HCT116 (cell line): ENCODE measurements at regions not wholly inside any gene's neighbourhood (a gene's known extent, or its start where the extent isn't known, plus 50 kb on each side); places are given as distances from the start of the nearest gene placed in this dataset.
A peak's percentile ranks its signal among the peaks of the same experiment; 100 is the strongest.

Experiments used
- ATAC-seq: fragments of 200-7000 bp; cut with Tn5 transposase; 2 replicates; pipeline ENCODE4 v1.9.1; 2020; ENCODE audit warnings: mild to moderate bottlenecking, moderate library complexity
- BruUV-seq: library from RNA; stranded (reverse); fragments of 400-500 nt; replicated peaks from 2 replicates; lab custom pipeline; 2021; lab: Mats Ljungman, UMichigan
- CTCF ChIA-PET: fragments of 300-600 bp; sonication (Branson Sonifier 250); formaldehyde crosslinking; loops from one replicate; lab custom pipeline; 2021; ENCODE audit warnings: antibody characterized with exemption; lab: Charles Lee
- POLR2A ChIA-PET: fragments of 300-600, 350-600 bp; sonication (Branson Sonifier 250); formaldehyde crosslinking; loops from one replicate; lab custom pipeline; 2021; ENCODE audit warnings: antibody characterized with exemption; lab: Charles Lee
- RAD21 ChIA-PET, 2 experiments: fragments of 300-600 bp; sonication (Branson Sonifier 250); formaldehyde crosslinking; loops; one replicate each; lab custom pipeline; 2023; ENCODE audit warnings: low total read pairs in 2 of 2; ENCODE audit not compliant: uncharacterized antibody in 2 of 2, unreplicated experiment in 2 of 2, low non-redundant PET in 1 of 2; lab: Charles Lee
- DNase-seq: peaks from one replicate; pipeline ENCODE4 v3.0.0-alpha.2; 2010; ENCODE audit warnings: low read depth, low spot score
- H2AFZ ChIP-seq: fragments of 200-600 bp; shearing (Covaris generic), sonication (generic); 2 replicates; pipeline ENCODE4 v1.6.1; 2017; ENCODE audit warnings: low read depth, mixed run types, mixed read lengths, antibody characterized with exemption, low read length; ENCODE audit not compliant: poor library complexity, severe bottlenecking
- H3K27ac ChIP-seq: 2 replicates; pipeline ENCODE4 v1.5.1; 2012; ENCODE audit warnings: low read depth, low read length
- H3K27me3 ChIP-seq: fragments of 200-600 bp; sonication (generic); 2 replicates; pipeline ENCODE4 v1.6.1; 2016; ENCODE audit warnings: mixed run types, low read length, mixed read lengths; ENCODE audit not compliant: insufficient read depth
- H3K36me3 ChIP-seq, 2 experiments: fragments of 200-500 bp in 1 of 2; fragments of 200-600 bp in 1 of 2; sonication (Bioruptor generic) in 1 of 2; sonication (generic) in 1 of 2; 2 replicates each; pipeline versions ENCODE4 v1.5.1 to v1.6.1; 2014 to 2016; ENCODE audit warnings: low read length in 2 of 2, inconsistent platforms in 1 of 2, mixed read lengths in 1 of 2, mixed run types in 1 of 2; ENCODE audit not compliant: insufficient read depth in 2 of 2, control insufficient read depth in 1 of 2
- H3K4me1 ChIP-seq, 2 experiments: fragments of 200-600 bp in 1 of 2; sonication (generic) in 1 of 2; 2 replicates each; pipeline versions ENCODE4 v1.5.1 to v1.6.1; 2012 to 2017; ENCODE audit warnings: low read length in 2 of 2, inconsistent platforms in 1 of 2, mild to moderate bottlenecking in 1 of 2, mixed read lengths in 1 of 2, mixed run types in 1 of 2, moderate library complexity in 1 of 2; ENCODE audit not compliant: insufficient read depth in 2 of 2, control insufficient read depth in 1 of 2
- H3K4me2 ChIP-seq: fragments of 200-600 bp; sonication (generic); 2 replicates; pipeline ENCODE4 v1.6.1; 2017; ENCODE audit warnings: mixed run types, low read length, mixed read lengths
- H3K4me3 ChIP-seq, 2 experiments: fragments of 200-600 bp in 1 of 2; sonication (generic) in 1 of 2; replicated peaks in 1 of 2; 2 replicates each; pipeline ENCODE4 v1.5.1; 2011 to 2016; ENCODE audit warnings: low read length in 2 of 2, control low read depth in 1 of 2, low read depth in 1 of 2, mild to moderate bottlenecking in 1 of 2, mixed read lengths in 1 of 2, mixed run types in 1 of 2
- H3K79me2 ChIP-seq: fragments of 200-600 bp; sonication (generic); 2 replicates; pipeline ENCODE4 v1.6.1; 2017; ENCODE audit warnings: mild to moderate bottlenecking, mixed run types, low read length, moderate library complexity, mixed read lengths; ENCODE audit not compliant: insufficient read depth
- H3K9ac ChIP-seq: fragments of 200-600 bp; sonication (generic); 2 replicates; pipeline ENCODE4 v1.6.1; 2016; ENCODE audit warnings: low read length, mixed read lengths
- H3K9me2 ChIP-seq: fragments of 200-600 bp; sonication (generic), shearing (Covaris generic); 2 replicates; pipeline ENCODE4 v1.6.1; 2017; ENCODE audit warnings: mixed run types, mild to moderate bottlenecking, moderate library complexity; ENCODE audit not compliant: insufficient read depth
- H3K9me3 ChIP-seq, 2 experiments: fragments of 200-500 bp in 1 of 2; fragments of 200-600 bp in 1 of 2; sonication (Bioruptor generic) in 1 of 2; sonication (generic) in 1 of 2; 2 replicates each; pipeline ENCODE4 v1.6.1; 2014 to 2017; ENCODE audit warnings: low read length in 2 of 2, mixed read lengths in 2 of 2, inconsistent platforms in 1 of 2, low read depth in 1 of 2, mild to moderate bottlenecking in 1 of 2, mixed run types in 1 of 2, moderate library complexity in 1 of 2; ENCODE audit not compliant: control insufficient read depth in 1 of 2, insufficient read depth in 1 of 2
- H4K20me1 ChIP-seq: fragments of 200-600 bp; sonication (generic), shearing (Covaris generic); 2 replicates; pipeline ENCODE4 v1.6.1; 2017; ENCODE audit warnings: mixed run types, mild to moderate bottlenecking, moderate library complexity; ENCODE audit not compliant: insufficient read depth
- CBX3 ChIP-seq: IDR thresholded peaks from 2 replicates; pipeline ENCODE4 v1.6.1; 2012; ENCODE audit warnings: low read depth
- CEBPB ChIP-seq: IDR thresholded peaks from 2 replicates; pipeline ENCODE4 v1.6.1; 2012; ENCODE audit warnings: low read depth
- EGR1 ChIP-seq: IDR thresholded peaks from 2 replicates; pipeline ENCODE4 v1.6.1; 2012; ENCODE audit warnings: low read depth
- FOSL1 ChIP-seq: IDR thresholded peaks from 2 replicates; pipeline ENCODE4 v1.6.1; 2012; ENCODE audit warnings: low read depth
- JUND ChIP-seq: IDR thresholded peaks from 2 replicates; pipeline ENCODE4 v1.6.1; 2012
- SIN3A ChIP-seq: IDR thresholded peaks from 2 replicates; pipeline ENCODE4 v1.6.1; 2012; ENCODE audit warnings: low read depth
- SP1 ChIP-seq: IDR thresholded peaks from 2 replicates; pipeline ENCODE4 v1.6.1; 2012; ENCODE audit warnings: low read depth
- SRF ChIP-seq: IDR thresholded peaks from 2 replicates; pipeline ENCODE4 v1.6.1; 2012; ENCODE audit warnings: low read depth
- TCF7L2 ChIP-seq: IDR thresholded peaks from 2 replicates; pipeline ENCODE4 v1.7.0; 2011; ENCODE audit warnings: borderline replicate concordance, inconsistent platforms; ENCODE audit not compliant: insufficient read depth, insufficient read length; ENCODE audit errors: extremely low read depth
- intact Hi-C: fragments of 100-400 bp; cut with micrococcal nuclease; formaldehyde crosslinking; loops from 2 replicates; pipeline ENCODE4 v1.10.0; 2022
- TF ChIP-seq, protein P1 (sequence below): IDR thresholded peaks from 2 replicates; pipeline ENCODE4 v1.6.1; 2012

DNA sequence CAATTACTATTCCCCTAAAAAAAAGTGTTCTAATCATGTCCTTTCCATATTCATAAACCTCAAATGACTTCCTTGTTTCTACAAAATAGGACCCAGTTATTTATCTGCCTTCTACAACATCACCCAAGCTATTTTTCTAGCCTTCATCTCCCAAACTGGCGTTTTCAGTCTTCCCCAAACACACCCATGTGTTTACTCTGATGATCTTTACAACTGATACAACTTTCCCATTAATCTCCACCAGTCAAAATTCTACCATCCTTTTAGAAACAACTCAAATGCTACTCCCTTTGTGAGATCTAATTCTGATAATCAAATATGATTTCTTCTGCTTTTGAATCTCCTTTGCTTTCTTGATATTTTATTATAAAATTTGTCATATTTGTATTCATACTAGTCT is 114.5 kb downstream of the DUSP6 start (continued):
- TF ChIP-seq, protein P1, sequence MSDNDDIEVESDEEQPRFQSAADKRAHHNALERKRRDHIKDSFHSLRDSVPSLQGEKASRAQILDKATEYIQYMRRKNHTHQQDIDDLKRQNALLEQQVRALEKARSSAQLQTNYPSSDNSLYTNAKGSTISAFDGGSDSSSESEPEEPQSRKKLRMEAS = no peak
- TF ChIP-seq SIN3A (no peak), JUND (no peak), TCF7L2 (no peak), EGR1 (no peak)

DNA sequence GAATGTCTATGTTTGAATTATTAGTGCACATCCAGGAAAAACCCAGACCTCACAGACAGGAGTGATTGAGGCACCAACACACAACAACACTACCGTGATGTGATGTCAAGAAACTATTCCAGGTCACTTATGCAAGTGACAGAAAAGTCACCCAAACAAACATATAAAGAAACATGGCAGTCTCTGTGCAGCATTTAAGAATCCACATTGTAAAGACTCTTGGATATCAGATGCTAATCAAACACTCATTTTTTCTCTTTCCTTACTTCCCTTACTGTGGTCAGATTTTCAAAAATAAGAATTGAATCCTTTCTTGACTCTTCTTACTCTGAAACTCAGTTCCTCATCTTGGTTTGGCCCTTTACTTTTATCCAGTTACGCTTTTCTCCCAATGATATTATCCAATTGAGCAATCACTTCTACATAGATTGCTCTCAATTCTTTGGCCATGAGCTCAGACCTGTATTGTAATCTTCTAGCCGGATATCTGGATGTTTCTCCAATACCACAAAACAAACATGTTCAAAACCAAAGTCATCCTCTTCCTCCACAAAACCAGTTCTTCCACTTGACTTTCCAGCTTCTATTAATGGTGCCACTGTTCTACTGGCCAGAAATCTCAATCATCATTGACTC is 115.4 kb downstream of the DUSP6 start:
- Histone ChIP-seq H3K27me3 (no peaks in the 10 kb centered on the region), H3K4me1 (peaks cover 2 to 16% of the 10 kb centered on the region in 2 experiments; a peak in 2 of 4 replicates), H3K9me2 (peaks cover 4% of the 10 kb centered on the region; the same call in 1 of the 2 replicates), H3K4me2 (peak overlapping the region; percentile 1; the same call in 1 of the 2 replicates), H3K9ac (no peak overlapping the region), H4K20me1 (no peaks in the 10 kb centered on the region), H3K4me3 (no peak overlapping the region), H3K79me2 (no peaks in the 10 kb centered on the region), H3K27ac (no peak overlapping the region), H3K9me3 (no peaks in the 10 kb centered on the region), H3K36me3 (no peaks in the 10 kb centered on the region), H2AFZ (peak overlapping the region; percentile 18)
- no peak for TF ChIP-seq EGR1
- TF ChIP-seq CEBPB = peak; percentile 84
- TF ChIP-seq FOSL1 = peak; percentile 35
- TF ChIP-seq SP1 = peak; percentile 71
- TF ChIP-seq JUND = peak; percentile 65
- peak; percentile 37; the same call in 1 of the 2 replicates for TF ChIP-seq SRF
- no peak for TF ChIP-seq CBX3
- BruUV-seq = no TSS peak
- intact Hi-C loops = no loop called here
- ChIA-PET CTCF (no interaction called here), POLR2A (interaction anchor here (3.1 kb wide), 1 partner anchor 11 kb away, joined by 9 read pairs; no protein-coding TSS in a partner anchor), RAD21 (no interaction called here)
- ATAC-seq (peak; percentile 11; the same call in 1 of the 2 replicates), DNase-seq (peak; percentile 13)
